WI38 (cell line): ENCODE measurements at regions not wholly inside any gene's neighbourhood (a gene's known extent, or its start where the extent isn't known, plus 50 kb on each side); places are given as distances from the start of the nearest gene placed in this dataset.
"Not testable (repeated sequence)": the region's sequence is repeated elsewhere in the genome, so short reads cannot be mapped to it uniquely, and the experiment has no call there.

Experiments
- H3K4me3 ChIP-seq: 2 replicates; pipeline ENCODE4 v1.5.1; 2011; ENCODE audit warnings: low read depth, mild to moderate bottlenecking, control low read depth, low read length

DNA sequence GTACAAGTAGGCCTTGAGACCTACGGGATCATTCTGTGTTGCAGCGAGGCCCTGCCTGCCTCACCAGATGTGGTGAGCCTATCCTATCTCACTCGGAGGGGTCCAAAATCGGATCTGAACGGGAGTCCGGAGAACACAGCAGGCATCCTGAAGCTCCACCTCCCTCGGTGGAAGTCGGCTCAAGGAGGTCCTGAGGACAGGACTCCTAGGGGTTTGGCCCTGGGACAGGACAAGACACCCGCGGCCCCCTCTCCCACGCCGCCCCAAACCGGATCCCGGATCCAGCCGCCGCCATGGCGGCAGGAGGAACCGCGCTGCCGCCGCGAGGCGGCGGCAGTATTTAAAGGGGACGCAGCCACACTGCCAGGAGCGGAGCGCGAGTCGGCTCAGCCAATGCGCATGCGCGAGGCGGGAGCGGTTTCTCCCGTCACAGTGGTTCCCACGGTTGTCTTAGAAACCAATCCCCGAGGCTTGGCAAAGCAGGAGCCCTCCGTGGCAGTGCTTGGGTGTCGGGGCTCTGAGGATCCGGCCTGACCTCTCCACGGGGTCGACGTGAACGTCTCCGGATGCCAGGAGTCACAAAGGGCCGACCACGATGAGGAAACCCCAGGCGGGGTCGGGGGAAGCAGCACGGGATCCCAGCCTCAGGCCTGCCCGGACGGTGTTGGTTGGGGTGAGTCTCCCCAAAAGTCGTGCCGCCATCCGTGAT lies 454.6 kb upstream of the ZNG1F start:
- 0 out of 2 replicates have a peak overlapping the region, but pooled peaks have one; percentile 20 for H3K4me3 ChIP-seq

DNA sequence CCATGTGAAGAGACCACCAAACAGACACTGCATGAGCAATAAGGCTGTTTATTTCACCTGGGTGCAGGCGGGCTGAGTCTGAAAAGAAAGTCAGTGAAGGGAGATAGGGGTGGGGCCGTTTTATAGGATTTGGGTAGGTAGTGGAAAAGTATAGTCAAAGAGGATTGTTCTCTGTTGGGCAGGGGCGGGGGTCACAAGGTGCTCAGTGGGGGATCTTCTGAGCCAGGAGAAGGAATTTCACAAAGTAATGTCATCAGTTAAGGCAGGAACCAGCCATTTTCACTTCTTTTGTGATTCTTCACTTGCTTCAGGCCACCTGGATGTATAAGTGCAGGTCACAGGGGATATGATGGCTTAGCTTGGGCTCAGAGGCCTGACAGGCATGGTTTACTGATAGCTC lies 444.6 kb upstream of the ZNG1F start:
- not testable (repeated sequence) for H3K4me3 ChIP-seq

DNA sequence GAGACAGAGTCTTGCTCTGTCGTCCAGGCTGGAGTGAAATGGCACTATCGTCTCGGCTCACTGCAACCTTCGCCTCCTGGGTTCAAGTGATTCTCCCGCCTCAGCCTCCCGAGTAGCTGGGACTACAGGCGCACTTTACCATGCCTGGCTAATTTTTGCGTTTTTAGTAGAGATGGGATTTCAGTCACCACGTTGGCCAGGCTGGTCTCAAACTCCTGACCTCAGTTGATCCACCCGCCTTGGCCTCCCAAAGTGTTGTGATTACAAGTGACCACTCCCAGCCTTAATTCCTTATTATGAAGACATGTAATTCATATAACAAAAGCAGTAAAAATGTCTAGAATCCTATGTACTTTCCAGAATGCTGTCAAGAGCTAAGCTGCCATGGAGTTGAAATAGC lies 434.5 kb upstream of the ZNG1F start:
- H3K4me3 ChIP-seq: not testable (repeated sequence)

DNA sequence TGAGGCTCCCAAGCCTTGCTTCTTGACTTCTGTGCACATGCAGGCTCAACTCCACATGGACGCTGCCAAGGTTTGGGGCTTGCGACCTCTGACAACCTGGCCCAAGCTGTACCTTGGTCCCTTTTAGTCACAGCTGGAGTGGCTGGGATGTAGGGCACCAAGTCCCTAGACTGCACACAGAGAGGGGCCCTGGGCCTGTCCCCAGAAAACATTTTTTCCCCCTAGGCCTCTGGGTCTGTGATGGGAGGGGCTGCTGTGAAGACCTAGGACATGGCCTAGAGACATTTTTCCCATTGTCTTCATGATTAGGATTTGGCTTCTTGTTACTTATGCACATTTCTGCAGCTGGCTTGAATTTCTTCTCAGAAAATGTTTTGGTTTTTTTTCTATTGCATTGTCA lies 430.1 kb upstream of the ZNG1F start:
- not testable (repeated sequence) for H3K4me3 ChIP-seq

DNA sequence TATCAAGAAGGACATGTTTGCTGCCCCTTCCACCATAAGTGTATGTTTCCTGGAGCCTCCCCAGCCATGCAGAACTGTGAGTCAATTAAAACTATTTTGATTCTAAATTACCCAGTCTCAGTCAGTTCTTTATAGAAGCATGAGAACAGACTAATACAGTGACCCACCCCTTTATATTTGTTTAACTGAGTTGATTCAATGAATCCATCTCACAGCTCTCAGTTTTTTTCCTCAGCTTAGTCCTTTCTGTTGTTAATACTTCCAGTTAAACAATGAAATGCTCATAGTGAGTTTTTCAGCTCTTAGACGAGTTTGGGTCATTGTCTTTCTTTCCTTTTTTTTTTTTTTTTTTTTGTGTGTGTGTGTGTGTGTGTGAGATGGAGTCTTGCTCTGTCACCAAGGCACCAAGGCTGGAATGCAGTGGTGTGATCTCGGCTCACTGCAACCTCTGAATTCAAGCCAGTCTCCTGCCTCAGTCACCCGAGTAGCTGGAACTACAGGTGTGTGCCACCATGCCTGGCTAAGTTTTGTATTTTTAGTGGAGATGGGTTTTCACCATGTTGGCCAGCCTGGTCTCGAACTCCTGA lies 417.9 kb upstream of the ZNG1F start:
- H3K4me3 ChIP-seq: not testable (repeated sequence)

DNA sequence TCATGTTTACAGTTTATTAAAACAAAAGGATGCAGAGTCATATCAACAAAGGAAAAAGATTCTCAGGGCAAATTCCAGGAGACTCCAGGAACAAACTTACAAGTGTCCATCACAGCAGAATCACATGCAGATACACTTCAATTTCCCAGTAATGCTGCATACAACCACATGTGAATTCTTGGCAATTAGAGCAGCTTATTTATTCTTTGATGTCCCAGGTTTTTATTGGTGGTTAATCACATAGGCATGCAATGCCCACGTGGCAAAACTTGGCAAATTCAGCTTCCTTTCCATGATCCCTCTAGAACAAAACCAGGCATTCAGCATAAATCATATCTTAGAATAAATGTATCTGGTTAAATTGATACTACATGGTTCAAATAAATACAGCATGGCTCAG lies 376.5 kb upstream of the ZNG1F start:
- H3K4me3 ChIP-seq: not testable (repeated sequence)
